UCSD-AML1 (cell line): ENCODE measurements at regions not wholly inside any gene's neighbourhood (a gene's known extent, or its start where the extent isn't known, plus 50 kb on each side); places are given as distances from the start of the nearest gene placed in this dataset.

Experiments used
- DNase-seq: peaks from one replicate; lab custom pipeline; 2025; ENCODE audit not compliant: unreplicated experiment; lab: John Stamatoyannopoulos, UW

DNA sequence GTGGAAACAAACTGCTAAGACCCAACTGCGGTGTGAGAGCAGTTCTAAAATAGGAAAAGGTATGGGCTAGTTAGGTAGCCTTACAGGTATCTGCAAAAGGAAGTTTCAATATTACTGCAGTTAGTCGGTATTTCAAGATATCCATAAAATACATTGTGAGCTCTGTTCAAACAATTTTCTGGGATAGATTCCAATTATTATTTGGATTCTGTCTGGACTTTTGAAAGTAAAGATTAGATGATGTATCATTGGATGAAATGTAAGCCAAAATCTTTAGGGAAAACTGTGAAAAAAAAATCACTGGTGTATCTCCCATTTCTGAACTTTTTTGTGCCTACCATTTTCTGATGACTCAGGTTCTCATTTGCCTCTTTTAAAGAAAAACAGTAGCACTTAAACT is 621.6 kb downstream of the CCER1 start:
- no peak for DNase-seq

GRCh38 chr12:90331821-90332220 is 623.2 kb downstream of the CCER1 start:
- DNase-seq: no peak

DNA sequence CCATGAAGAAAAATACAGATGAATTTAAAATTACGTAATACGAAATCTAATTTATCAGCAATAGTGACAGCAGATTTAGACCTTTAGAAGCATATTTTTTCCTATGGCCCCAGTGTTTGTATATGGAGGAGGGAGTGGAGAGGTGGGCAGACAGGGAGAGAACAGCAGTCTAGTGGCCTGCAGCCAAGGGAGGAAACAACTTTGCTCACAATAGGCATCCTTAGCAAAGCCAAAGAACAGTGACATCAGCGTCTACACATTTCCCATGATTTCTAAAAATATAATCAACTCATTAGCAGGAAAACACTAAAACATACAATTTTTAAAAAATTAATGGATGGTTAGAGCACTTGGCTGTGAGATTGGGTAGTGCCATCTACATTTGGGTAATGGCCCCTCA is 622.6 kb upstream of the ATP2B1 start:
- no peak for DNase-seq

DNA sequence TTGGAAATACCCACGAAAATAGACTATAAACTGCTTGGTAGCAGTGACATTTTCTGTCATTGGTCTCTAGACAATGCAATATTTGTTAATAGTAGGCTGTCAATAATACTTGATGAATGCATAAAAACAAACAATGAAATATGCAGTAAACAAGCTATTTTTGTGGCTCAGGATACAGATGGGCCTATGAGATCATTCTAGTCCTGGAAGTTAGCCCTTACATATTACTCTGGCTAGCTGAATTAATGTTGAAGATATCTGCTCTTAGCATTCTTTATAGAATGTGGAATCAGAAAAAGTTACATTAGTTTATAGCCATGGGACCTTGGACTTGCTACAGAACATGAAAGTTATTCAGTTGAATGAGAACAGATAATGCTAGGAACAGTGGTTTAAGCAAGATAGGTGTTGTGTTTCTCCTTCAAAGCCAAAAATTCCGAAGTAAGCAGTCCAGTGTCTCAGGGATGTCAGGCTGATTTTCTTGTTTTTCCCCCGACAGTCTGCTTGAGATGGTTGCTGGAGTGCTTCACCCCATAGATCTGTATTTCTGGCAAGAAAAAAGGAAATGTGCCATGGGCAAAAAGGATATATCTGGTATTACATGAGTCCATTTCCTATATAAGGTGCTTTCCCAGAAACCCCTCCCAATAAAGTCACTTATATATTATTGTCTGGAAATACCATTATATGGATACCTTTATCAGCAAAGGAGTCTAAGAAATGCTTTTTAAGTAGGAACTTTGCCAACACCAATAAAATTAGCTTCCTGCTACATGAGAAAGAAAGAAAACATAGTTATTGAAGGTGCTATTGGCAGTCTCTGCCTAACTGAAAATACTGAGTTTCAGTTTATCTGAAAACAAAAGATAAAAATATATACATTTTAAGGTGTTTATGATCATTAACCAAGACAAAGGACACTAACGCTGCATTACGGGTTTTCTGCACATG is 619.4 kb upstream of the ATP2B1 start:
- no peak for DNase-seq

DNA sequence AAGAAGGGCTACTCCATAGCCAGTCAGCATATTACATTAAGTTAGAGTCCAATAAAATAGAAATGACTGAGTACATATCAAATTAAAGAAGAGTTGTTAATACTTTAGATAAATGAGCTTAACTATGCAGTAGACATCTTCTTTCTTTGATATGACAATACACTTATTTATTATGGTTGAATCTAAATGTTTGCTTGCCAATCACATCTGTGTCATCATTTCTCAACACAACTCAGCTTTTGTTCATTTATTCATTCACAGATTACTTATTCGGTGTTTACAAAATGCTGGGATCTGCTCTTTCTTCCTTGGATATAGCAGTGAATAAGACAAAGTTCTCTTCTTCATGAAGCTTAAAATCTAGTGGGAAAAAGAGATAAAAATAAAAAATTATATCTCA is 614.6 kb upstream of the ATP2B1 start:
- no peak for DNase-seq

DNA sequence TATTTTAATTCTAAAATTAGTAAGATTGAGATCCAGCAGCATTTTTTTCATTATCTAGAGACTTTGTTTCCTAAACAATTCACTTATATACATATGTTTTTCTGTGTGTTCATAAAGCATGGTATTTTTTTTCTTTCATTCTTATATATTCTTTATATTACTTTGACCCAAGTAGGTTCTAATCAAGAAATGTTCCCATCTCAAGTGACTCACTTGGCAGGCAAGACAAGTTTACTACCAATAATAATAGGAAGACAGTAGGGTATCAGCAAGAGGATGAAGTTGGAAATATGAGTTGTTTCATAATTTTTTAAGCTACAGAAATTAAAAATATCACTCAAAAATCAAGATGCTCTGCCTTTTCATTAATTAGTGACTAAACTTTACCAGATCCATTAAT is 613.4 kb upstream of the ATP2B1 start:
- DNase-seq: no peak

DNA sequence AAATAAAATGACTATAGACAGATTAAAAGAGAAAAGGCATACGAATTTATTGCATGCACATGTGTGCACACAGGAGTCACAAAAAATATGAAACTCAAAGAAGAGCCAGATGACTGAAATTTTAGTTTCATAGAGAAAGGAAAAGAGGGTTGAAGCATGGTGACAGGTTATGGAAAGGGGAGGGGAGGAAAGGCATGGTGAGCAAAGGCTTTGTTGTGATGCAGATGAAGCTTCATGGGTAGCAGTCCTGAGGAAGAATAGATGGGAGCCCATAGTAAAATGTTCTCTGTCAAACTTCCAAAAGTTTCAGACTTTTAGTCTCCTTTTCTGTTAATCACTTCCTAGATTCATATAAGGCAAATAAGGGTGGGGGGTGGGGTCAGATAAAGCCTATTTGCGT is 612.7 kb upstream of the ATP2B1 start:
- DNase-seq: no peak

GRCh38 chr12:90311561-90311960 is 602.9 kb upstream of the ATP2B1 start:
- no peak for DNase-seq

DNA sequence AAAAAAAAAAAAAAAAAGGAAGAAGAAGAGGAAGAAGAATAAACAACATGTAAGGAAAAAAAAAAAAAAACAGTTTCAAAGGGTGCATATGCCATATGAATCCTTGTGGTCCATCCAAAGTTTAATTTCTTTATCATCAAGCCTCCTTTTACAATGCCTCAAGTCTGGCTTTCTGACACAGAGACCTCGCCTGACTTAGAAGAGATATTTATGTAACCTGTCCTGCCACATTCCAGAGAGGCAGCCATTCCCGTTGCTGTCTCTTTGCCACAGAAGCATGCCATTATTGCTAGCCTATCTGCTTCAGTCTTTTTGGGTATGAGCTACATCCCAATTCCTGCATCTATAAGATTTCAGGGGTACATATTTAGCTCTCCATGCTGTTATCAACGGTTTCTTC is 596.7 kb upstream of the ATP2B1 start:
- no peak for DNase-seq

DNA sequence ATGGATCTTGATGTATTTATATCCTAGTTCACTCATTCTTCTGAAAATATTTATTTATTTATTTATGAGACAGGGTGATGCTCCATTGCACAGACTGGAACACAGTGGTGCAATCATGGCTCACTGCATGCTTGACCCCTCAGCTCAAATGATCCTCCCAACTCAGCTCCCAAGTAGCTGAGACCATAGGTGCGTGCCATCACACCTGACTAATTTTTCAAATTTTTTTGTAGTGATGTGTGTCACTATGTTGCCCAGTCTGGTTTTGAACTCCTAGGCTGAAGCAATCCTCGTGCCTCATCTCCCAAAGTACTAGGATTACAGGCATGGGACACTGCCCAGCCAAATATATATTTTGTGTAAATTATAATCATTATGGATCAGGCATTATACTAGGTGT is 595.6 kb upstream of the ATP2B1 start:
- no peak for DNase-seq

GRCh38 chr12:90303771-90304170 is 595.1 kb upstream of the ATP2B1 start:
- no peak for DNase-seq

GRCh38 chr12:90301561-90302133 is 593.0 kb upstream of the ATP2B1 start:
- no peak for DNase-seq

DNA sequence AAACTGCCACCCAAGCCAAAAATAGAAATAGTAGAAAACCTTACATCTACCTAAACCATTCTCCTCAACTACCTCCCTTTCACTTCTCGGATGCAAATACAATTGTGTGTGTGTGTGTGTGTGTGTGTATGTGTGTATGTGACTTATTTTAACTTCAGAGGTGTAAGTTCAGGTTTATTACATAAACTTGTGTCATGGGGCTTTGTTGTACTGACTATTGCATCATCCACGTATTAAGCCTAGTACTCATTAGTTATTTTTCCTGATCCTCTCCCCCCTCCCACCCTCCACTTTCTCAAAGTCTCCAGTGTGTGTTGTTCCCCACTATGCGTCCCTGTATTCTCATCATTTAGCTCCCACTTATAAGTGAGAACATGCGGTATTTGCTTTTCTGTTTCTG is 592.5 kb upstream of the ATP2B1 start:
- no peak for DNase-seq

DNA sequence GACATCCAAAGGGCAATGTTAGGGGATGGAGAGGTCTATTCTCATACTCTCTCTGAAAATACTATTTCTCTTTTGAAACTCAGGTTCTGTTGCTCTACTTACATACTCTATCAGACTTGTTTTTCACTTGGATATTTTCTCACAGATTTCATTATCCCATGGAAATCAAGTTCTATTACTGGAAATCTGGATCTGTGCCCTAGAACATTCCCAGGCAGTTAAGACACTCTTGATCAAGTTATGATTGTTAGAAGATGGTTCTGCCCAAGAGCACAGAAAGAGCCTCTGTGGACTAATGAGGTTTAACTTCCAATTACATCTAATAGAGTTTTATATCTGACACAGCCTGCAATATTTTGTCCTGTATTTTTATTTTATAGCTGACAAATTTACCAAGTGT is 591.0 kb upstream of the ATP2B1 start:
- no peak for DNase-seq

- DNase-seq: no peak
Measured at GRCh38 chr12:90299121-90299520, 590.5 kb upstream of the ATP2B1 start.

GRCh38 chr12:90298289-90298948 is 589.8 kb upstream of the ATP2B1 start:
- DNase-seq: no peak

DNA sequence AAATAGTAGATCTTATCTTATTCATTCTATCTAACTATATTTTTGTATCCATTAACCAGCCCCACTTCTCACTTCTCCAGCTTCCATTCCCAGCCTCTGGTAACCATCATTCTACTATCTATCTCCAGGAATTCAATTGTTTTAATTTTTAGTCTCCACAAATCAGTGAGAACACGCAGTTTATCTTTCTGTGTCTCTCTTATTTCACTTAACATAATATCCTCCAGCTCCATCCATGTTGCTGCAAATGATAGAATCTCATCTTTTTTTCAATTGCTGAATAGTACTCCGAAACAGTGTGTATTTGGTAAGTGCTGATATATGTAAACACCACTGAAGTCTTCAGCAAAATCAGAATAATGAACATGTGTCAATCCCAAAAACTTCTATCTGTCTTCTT is 587.2 kb upstream of the ATP2B1 start:
- DNase-seq: no peak

GRCh38 chr12:90292183-90292582 is 583.5 kb upstream of the ATP2B1 start:
- DNase-seq: no peak

- no peak for DNase-seq
Measured at GRCh38 chr12:90290980-90291975, 582.6 kb upstream of the ATP2B1 start.

DNA sequence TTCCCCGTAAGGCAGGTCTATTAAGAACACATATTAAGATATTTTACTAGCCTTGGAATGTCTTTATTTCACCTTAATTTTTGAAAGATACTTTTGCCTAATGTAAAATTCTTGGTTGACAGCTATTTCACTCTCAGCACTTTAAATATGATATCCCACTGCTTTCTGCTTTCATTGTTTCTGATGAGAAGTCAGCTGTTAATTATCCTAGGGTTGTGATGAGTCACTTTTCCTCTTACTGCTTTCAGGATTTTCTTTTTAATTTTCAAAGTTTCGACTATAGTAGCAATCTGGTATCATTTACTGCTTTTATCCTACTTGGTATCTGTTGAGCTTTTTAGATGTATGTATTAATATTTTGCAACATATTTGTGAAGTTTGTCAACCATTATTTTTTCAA is 578.9 kb upstream of the ATP2B1 start:
- DNase-seq: no peak
